ENCODE measurements at regions not wholly inside any gene's neighbourhood (a gene's known extent, or its start where the extent isn't known, plus 50 kb on each side); places are given as distances from the start of the nearest gene placed in this dataset.
A peak's percentile ranks its signal among the peaks of the same experiment; 100 is the strongest.

DNA sequence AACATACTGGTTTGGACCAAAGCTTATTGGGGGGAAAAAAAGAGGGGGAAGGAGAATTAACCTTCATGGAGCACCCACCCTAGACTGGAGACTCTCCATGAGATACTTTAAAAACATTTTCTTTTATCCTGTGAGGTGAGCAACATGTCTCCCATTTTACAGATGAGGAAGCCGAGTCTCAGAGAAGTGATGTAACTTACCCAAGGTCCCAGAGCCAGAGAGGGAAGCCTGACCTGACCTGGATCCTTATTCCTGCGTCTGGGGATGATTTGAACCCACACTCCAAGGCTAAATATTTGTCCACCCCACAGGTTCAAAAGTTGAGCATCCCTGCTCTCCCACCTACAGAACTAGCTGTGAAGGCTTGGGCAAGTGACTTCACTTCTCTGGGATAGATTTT, 137.9 kb upstream of the JUN start:
- Histone ChIP-seq H3K36me3 (ENCODE audit: insufficient read depth, low read length) (no peaks in the 10 kb centered on the region), H3K27me3 (ENCODE audit: insufficient read depth, low read length, poor library complexity, severe bottlenecking) (no peaks in the 10 kb centered on the region), H3K4me3 (ENCODE audit: low read length) (no peak overlapping the region), H3K27ac (ENCODE audit: low read depth, low read length) (no peak overlapping the region), H3K4me1 (ENCODE audit: insufficient read depth, low read length) (peaks cover 15% of the 10 kb centered on the region), H3K9me3 (ENCODE audit: low read length) (no peaks in the 10 kb centered on the region)
- POLR2A ChIA-PET = interaction anchor here (1.3 kb wide), 1 partner anchor 20 kb away, joined by 7 read pairs; no protein-coding TSS in a partner anchor
- Mint-ChIP-seq H3K27ac (peak overlapping the region in 3 of 8 donors; percentile 51 to 76 (median 72)), H3K4me3 (no peak overlapping the region), H3K9me3 (no peaks in the 10 kb centered on the region), H3K27me3 (peaks cover 0 to 1% of the 10 kb centered on the region in 2 donors), H3K36me3 (no peaks in the 10 kb centered on the region), H3K4me1 (peaks cover 15 to 30% (median 27%) of the 10 kb centered on the region in 3 donors)
- no peak for DNase-seq
- CTCF ChIA-PET = interaction anchor here (1.3 to 1.6 kb wide), 2 partner anchors 12 to 13 kb away, joined by 4 to 5 read pairs; no protein-coding TSS in a partner anchor

DNA sequence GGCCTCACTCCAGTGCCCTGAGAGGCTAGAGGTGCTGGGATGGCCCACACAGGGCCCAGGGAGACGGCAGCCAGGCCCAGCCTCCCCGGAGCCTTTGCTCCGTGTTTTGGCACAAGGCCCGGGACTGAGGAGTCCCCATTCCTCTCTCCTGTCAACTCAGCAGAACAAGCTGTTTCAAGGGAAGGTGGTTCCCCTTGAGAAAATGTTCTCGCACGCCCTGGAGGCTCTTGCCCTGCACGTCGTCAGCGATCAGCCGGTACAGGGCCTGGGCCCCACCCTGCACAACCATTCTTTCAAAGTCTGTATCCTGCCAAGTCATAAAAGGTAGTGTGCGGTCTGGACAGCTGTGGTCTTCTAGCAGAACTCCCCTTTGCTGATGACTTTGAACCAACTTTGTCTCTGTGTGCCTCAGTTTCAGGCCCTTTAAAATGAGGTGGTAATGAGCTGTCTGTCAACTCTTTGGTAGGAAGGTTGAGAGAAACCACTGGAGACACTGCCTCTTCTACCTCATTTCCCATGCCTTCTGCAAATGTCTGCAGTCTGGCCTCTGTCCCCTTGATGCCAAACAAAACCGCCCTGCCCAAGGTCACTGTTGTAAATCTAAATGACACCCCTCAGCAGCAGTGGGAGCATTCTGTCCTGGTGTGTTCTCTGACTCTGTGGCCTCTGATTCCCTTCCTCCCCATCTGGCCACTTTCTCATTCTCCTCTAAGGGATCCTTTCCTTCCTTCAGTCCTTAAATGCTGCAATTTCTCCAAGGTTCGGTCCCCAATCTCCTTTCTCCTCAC, 138.6 kb upstream of the JUN start:
- H3K4me1 ChIP-seq (ENCODE audit: insufficient read depth, low read length) = peaks cover 15% of the 10 kb centered on the region
- H3K4me3 Mint-ChIP-seq = peak overlapping the region in 6 of 7 donors; percentile 9 to 47 (median 34)
- peaks cover 15 to 30% (median 27%) of the 10 kb centered on the region in 3 donors for H3K4me1 Mint-ChIP-seq
- no peaks in the 10 kb centered on the region for H3K36me3 ChIP-seq (ENCODE audit: insufficient read depth, low read length)
- no peak overlapping the region for H3K4me3 ChIP-seq (ENCODE audit: low read length)
- peak overlapping the region; percentile 51 to 78 (median 74) for H3K27ac Mint-ChIP-seq
- CTCF ChIA-PET = interaction anchor here (1.2 kb wide), 1 partner anchor 15 kb away, joined by 3 read pairs; no protein-coding TSS in a partner anchor
- H3K9me3 Mint-ChIP-seq = no peaks in the 10 kb centered on the region
- DNase-seq = peak; percentile 16 to 82 (median 60)
- no peaks in the 10 kb centered on the region for H3K27me3 ChIP-seq (ENCODE audit: insufficient read depth, low read length, poor library complexity, severe bottlenecking)
- no peaks in the 10 kb centered on the region for H3K9me3 ChIP-seq (ENCODE audit: low read length)
- POLR2A ChIA-PET = interaction anchor here (1.3 kb wide), 1 partner anchor 19 kb away, joined by 7 read pairs; no protein-coding TSS in a partner anchor
- H3K36me3 Mint-ChIP-seq = no peaks in the 10 kb centered on the region
- peaks cover 0 to 1% of the 10 kb centered on the region in 2 donors for H3K27me3 Mint-ChIP-seq
- H3K27ac ChIP-seq (ENCODE audit: low read depth, low read length) = no peak overlapping the region

DNA sequence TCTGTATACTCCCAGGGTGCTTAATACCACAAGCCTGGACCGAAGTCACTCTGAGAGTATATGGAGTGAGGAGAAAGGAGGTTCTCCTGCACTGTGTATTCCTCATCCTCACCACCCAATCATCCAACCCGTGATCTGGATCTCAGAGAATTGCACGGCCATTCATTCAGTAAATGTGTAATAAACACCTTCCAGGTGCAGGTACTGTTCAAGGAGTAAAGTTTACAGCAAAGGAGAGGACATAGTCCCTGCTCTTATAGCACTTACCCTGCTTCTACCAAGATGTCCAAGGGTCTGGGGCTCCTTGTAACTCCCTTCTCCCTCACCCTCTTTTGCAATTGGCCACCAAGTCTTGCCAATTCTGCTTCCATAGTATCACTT, 139.2 kb upstream of the JUN start:
- ChIA-PET POLR2A (interaction anchor here (1.3 kb wide), 1 partner anchor 19 kb away, joined by 7 read pairs; no protein-coding TSS in a partner anchor), CTCF (interaction anchor here (1.2 to 1.3 kb wide), 2 partner anchors 15 to 17 kb away, joined by 3 read pairs; no protein-coding TSS in a partner anchor)
- Mint-ChIP-seq H3K36me3 (no peaks in the 10 kb centered on the region), H3K27me3 (peaks cover 0 to 1% of the 10 kb centered on the region in 2 donors), H3K9me3 (no peaks in the 10 kb centered on the region), H3K4me3 (no peak overlapping the region), H3K4me1 (peaks cover 15 to 30% (median 27%) of the 10 kb centered on the region in 3 donors), H3K27ac (peak overlapping the region in 7 of 8 donors; percentile 38 to 78 (median 73))
- no peak for DNase-seq
- H3K4me3 ChIP-seq (ENCODE audit: low read length) = no peak overlapping the region
- no peak overlapping the region for H3K27ac ChIP-seq (ENCODE audit: low read depth, low read length)
- H3K9me3 ChIP-seq (ENCODE audit: low read length) = no peaks in the 10 kb centered on the region
- H3K27me3 ChIP-seq (ENCODE audit: insufficient read depth, low read length, poor library complexity, severe bottlenecking) = no peaks in the 10 kb centered on the region
- H3K36me3 ChIP-seq (ENCODE audit: insufficient read depth, low read length) = no peaks in the 10 kb centered on the region
- peaks cover 15% of the 10 kb centered on the region for H3K4me1 ChIP-seq (ENCODE audit: insufficient read depth, low read length)

DNA sequence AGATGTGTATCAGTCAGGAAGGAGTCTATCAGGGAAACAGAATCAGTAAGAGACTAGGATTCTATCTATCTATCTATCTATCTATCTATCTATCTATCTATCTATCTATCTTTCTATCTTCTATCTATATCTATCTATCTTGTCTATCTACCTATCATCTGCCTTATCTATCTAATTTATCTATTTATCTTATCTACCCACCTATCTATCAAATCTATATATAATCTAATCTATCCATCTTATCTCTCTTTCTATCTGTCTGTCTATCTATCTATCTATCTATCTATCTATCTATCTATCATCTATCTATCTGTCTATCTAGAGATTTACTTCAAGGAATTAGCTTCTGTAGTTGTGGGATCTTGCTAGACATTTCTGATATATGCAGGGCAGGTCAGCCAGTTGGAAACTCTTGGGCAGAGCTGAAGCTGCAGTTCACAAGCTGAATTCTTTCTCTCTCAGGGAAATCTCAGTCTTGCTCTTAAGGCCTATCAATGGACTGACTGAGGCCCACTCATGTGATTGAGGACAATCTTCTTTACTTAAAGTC, 140.2 kb upstream of the JUN start:
- Mint-ChIP-seq H3K4me1 (peaks cover 15 to 31% (median 30%) of the 10 kb centered on the region in 3 donors), H3K9me3 (no peaks in the 10 kb centered on the region), H3K4me3 (no peak overlapping the region), H3K36me3 (no peaks in the 10 kb centered on the region), H3K27ac (peak overlapping the region in 2 of 8 donors; percentile 24 to 62), H3K27me3 (peaks cover 0 to 5% of the 10 kb centered on the region in 2 donors)
- POLR2A ChIA-PET = no interaction called here
- Histone ChIP-seq H3K27me3 (ENCODE audit: insufficient read depth, low read length, poor library complexity, severe bottlenecking) (no peaks in the 10 kb centered on the region), H3K9me3 (ENCODE audit: low read length) (no peaks in the 10 kb centered on the region), H3K27ac (ENCODE audit: low read depth, low read length) (no peak overlapping the region), H3K4me3 (ENCODE audit: low read length) (no peak overlapping the region), H3K36me3 (ENCODE audit: insufficient read depth, low read length) (no peaks in the 10 kb centered on the region), H3K4me1 (ENCODE audit: insufficient read depth, low read length) (peaks cover 18% of the 10 kb centered on the region)
- CTCF ChIA-PET = interaction anchor here (1.3 kb wide), 1 partner anchor 16 kb away, joined by 3 read pairs; no protein-coding TSS in a partner anchor
- no peak for DNase-seq

DNA sequence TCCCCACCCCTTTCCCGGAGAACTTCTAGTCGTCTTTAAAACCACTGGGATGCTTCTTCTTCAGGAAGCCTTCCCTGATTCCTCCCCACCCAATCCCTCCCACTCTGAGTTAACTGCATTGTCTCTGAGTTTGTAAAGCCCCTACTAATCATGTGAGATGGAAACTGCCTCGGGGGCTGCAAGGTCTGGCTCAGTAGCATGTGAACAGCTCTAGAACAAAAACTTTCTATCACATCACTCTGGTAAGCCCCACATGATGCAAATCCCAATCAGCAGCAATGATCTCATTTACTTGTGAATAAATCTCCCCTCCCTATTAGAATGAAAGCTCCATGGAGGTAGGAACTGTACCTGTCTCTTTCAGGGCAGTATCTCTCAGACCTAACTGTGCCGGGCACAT, 141.0 kb upstream of the JUN start:
- Histone ChIP-seq H3K27ac (ENCODE audit: low read depth, low read length) (no peak overlapping the region), H3K9me3 (ENCODE audit: low read length) (no peaks in the 10 kb centered on the region), H3K4me1 (ENCODE audit: insufficient read depth, low read length) (peaks cover 24% of the 10 kb centered on the region), H3K4me3 (ENCODE audit: low read length) (no peak overlapping the region), H3K27me3 (ENCODE audit: insufficient read depth, low read length, poor library complexity, severe bottlenecking) (no peaks in the 10 kb centered on the region), H3K36me3 (ENCODE audit: insufficient read depth, low read length) (no peaks in the 10 kb centered on the region)
- no peaks in the 10 kb centered on the region for H3K9me3 Mint-ChIP-seq
- peaks cover 20 to 37% (median 35%) of the 10 kb centered on the region in 3 donors for H3K4me1 Mint-ChIP-seq
- H3K36me3 Mint-ChIP-seq = no peaks in the 10 kb centered on the region
- H3K27ac Mint-ChIP-seq = no peak overlapping the region
- POLR2A ChIA-PET = no interaction called here
- CTCF ChIA-PET = no interaction called here
- peaks cover 0 to 6% of the 10 kb centered on the region in 2 donors for H3K27me3 Mint-ChIP-seq
- H3K4me3 Mint-ChIP-seq = no peak overlapping the region
- DNase-seq = no peak

DNA sequence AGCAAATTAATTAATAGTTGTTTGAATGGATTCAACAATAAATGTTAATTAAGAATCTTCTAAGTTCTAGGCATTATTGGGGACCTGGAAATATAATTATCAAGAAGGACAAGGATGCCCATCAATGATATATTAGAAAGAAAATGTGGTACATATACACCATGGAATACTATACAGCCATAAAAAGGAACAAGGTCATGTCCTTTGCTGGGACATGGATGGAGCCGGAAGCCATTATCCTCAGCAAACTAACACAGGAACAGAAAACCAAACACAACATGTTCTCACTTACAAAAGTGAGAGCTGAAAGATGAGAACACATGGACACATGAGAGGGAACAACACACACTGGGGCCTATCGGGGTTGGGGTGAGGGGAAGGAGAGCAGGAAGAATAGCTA, 141.4 kb upstream of the JUN start:
- Histone ChIP-seq H3K4me3 (ENCODE audit: low read length) (no peak overlapping the region), H3K9me3 (ENCODE audit: low read length) (no peaks in the 10 kb centered on the region), H3K36me3 (ENCODE audit: insufficient read depth, low read length) (no peaks in the 10 kb centered on the region), H3K27me3 (ENCODE audit: insufficient read depth, low read length, poor library complexity, severe bottlenecking) (no peaks in the 10 kb centered on the region), H3K4me1 (ENCODE audit: insufficient read depth, low read length) (peaks cover 28% of the 10 kb centered on the region), H3K27ac (ENCODE audit: low read depth, low read length) (no peak overlapping the region)
- no peaks in the 10 kb centered on the region for H3K36me3 Mint-ChIP-seq
- peaks cover 20 to 41% (median 36%) of the 10 kb centered on the region in 3 donors for H3K4me1 Mint-ChIP-seq
- H3K27me3 Mint-ChIP-seq = peaks cover 0 to 6% of the 10 kb centered on the region in 2 donors
- no peak for DNase-seq
- no peaks in the 10 kb centered on the region for H3K9me3 Mint-ChIP-seq
- POLR2A ChIA-PET = interaction anchor here (1.9 kb wide), 1 partner anchor 17 kb away, joined by 6 read pairs; no protein-coding TSS in a partner anchor
- no peak overlapping the region for H3K4me3 Mint-ChIP-seq
- H3K27ac Mint-ChIP-seq = no peak overlapping the region
- CTCF ChIA-PET = no interaction called here

DNA sequence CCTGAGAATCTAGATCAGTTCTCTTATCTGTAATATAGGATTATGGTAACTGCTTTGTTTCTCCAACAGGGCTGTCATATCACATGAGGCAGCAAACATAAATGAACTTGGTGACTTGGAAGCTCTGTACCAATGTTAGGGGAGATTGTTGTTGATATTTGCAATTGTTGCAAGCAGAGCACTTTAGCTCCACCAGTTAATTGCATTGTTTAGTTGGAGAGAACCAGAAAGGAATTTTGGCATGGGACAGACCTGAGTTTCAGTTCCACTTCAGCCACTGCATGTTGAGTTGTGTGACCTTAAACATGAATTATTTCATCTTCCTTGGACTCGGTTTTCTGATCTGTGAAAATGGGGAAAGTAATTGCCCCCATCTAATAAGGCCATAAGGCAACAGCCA, 142.3 kb upstream of the JUN start:
- Mint-ChIP-seq H3K27me3 (peaks cover 0 to 6% of the 10 kb centered on the region in 2 donors), H3K4me1 (peaks cover 20 to 44% (median 33%) of the 10 kb centered on the region in 3 donors), H3K36me3 (peaks cover 0 to 2% (median 0%) of the 10 kb centered on the region in 3 donors), H3K27ac (no peak overlapping the region), H3K9me3 (no peaks in the 10 kb centered on the region), H3K4me3 (no peak overlapping the region)
- POLR2A ChIA-PET = interaction anchor here (1.9 kb wide), 1 partner anchor 16 kb away, joined by 6 read pairs; no protein-coding TSS in a partner anchor
- Histone ChIP-seq H3K9me3 (ENCODE audit: low read length) (no peaks in the 10 kb centered on the region), H3K4me1 (ENCODE audit: insufficient read depth, low read length) (peaks cover 28% of the 10 kb centered on the region), H3K36me3 (ENCODE audit: insufficient read depth, low read length) (no peaks in the 10 kb centered on the region), H3K4me3 (ENCODE audit: low read length) (no peak overlapping the region), H3K27ac (ENCODE audit: low read depth, low read length) (no peak overlapping the region), H3K27me3 (ENCODE audit: insufficient read depth, low read length, poor library complexity, severe bottlenecking) (no peaks in the 10 kb centered on the region)
- CTCF ChIA-PET = interaction anchor here (0.6 kb wide), 1 partner anchor 23 kb away, joined by 3 read pairs; no protein-coding TSS in a partner anchor
- no peak for DNase-seq
